NCI-H2227 treated with DMSO at 0.1 percent for 48 hours (cell line): ENCODE measurements at regions not wholly inside any gene's neighbourhood (a gene's known extent, or its start where the extent isn't known, plus 50 kb on each side); places are given as distances from the start of the nearest gene placed in this dataset.
"Not testable (repeated sequence)": the region's sequence is repeated elsewhere in the genome, so short reads cannot be mapped to it uniquely, and the experiment has no call there.

Experiments used
- DNase-seq: peaks from one replicate; lab custom pipeline; 2025; lab: John Stamatoyannopoulos, UW

DNA sequence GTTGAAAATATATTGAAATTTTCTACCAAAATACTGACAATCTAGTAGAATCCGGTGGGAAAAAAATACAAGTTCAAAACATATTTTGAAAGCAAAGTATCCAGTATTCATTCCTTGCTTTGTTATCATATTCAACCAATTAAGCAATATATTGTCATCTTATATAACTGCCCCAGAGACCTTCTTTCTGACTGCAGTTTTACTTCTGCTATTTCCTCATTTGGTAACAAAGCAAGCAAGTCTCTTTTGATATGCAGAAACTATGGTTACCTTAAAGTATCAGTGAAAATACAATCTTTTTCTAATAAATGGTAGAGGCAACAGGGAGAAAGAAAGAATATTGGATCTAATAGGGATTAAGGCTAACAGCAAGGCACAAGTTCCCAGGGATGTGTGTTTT, 663.7 kb upstream of the MEF2C start:
- no peak for DNase-seq

DNA sequence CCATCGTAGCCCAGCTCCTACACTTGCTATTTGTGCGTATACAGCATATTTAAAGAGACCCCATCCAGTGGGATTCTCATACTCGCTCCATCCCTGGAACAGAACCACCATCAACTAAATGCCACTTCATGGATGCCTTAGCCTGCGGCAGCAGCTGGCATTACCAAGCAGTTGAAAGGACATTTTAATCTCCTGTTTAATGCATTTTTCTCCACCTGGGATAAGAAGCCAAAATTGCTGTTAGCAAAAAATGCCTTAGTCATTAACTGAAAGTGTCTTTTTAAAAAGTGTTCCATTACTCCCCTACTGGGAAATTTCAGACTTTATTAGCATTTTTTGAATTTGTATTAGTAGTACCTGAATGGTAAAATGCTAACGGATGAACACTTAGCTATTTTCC, 662.6 kb upstream of the MEF2C start:
- DNase-seq, result no peak

DNA sequence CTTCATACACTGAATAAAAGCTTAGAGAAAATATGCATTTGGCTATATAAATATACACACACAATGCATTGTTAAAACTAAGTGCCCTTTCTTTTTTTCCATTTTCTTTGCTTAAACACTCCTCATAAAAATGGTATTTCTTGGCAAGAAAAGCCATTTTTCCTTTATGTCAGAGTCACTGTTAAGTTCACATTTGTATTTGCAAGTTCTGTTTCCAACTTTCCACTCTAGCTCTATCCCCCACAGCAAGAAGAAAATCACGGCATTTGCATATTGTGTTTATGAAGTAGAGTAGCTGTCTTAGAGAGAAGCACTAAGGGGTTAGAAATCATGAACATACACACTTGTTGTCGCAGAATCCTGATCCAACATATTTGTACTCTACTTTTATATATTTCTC, 662.1 kb upstream of the MEF2C start:
- no peak for DNase-seq

DNA sequence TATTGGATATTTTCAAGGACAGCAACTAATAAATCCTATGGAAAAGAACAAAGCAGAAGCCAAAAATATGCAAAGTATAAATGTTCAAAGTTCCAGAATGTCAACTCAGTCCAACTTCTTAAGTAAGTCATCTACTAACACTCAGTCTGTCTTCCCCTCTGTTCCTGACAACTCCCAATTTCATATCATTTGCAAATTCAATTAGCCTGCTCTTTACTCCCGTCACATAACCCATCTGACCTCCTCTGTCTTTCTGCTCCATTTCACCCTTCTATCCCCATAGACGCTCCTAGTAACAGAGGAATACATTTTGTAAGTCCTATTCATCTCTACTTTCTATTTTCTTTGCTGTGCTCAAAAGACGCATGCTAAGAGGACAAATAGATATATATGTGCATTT, 659.8 kb upstream of the MEF2C start:
- DNase-seq, result no peak

DNA sequence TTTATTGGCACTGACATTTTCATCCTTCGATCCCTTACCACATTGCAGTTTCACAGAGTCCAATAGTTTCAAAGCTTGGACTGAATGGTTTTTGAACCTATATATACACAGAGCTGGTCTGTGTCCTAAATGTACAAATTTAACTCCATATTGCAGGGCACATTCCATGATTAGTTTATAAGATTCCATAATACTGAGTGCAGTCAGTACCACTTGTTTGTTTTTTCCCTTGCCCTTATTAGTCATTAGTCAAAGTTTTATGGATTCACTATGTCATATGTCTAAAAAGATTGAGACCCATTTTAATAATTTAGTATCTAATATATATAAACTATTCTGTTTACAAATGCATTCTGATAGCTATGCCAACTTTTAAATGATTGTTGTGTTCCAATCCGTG, 654.8 kb upstream of the MEF2C start:
- no peak for DNase-seq

DNA sequence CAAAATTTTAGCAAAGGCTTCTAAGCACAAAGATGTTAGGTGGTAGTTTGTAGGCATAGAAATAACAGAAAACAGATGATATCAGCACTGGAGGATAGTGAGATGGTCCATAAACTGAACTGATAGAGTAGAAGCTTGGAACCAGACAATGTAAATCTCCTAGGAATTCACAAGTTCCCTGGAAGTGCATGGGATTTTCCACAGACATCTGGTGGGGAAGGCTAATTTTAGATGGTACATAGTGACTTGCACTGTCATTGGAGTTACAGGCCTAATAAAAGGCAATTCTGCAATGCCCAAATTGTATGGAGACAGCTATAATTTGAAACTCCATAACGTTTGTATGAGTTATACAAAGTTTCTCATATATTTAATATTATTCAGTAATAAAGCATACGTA, 653.0 kb upstream of the MEF2C start:
- DNase-seq, result no peak

DNA sequence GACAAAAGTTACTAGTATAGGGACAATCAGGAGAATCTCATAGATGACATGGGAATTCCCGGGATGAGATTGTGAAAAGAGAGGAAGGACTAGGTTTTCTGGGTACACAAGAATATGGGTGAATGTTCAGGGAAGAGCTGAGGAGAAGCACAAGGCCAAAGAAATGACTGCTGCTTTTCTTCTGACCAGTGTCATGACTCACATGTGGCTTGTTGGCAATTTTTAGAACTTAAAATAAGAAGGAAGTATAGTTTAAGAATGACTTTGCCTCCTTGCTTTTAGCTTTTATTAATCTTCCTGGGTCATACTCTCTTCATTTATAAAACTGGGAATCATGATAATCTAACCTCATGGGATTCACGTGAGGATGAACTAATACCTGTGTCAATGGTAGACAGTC, 652.4 kb upstream of the MEF2C start:
- no peak for DNase-seq

DNA sequence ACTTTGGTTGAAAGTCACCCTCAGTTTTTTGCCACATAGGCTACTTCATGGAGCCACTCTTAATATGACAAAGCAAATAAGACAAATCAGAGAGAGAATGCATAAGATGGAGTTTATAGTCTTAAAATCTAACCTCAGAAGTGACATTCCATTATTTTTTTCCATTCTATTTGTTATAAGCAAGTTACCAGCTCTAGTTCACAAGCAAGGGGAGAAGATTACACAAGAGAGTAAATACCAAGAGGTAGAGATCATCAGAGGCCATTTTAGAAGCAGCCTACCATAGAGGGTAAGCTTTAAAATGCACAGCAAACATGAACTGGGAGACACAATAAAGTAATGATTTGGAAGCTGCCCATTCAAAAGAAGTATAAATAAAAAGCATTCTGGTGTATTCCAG, 651.3 kb upstream of the MEF2C start:
- DNase-seq, result no peak

DNA sequence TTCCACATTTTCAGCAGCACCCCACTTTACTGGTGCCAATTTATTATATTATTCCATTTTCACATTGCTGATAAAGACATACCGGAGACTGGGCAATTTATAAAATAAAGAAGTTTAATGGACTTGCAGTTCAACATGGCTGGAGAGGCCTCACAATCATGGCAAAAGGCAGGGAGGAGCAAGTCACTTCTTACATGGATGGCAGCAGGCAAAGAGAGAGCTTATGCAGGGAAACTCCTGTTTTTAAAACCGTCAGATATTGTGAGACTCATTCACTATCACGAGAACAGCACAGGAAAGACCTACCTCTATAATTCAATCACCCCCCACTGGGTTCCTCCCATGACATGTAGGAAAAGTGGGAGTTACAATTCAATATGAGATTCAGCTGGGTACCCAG, 641.8 kb upstream of the MEF2C start:
- no peak for DNase-seq

DNA sequence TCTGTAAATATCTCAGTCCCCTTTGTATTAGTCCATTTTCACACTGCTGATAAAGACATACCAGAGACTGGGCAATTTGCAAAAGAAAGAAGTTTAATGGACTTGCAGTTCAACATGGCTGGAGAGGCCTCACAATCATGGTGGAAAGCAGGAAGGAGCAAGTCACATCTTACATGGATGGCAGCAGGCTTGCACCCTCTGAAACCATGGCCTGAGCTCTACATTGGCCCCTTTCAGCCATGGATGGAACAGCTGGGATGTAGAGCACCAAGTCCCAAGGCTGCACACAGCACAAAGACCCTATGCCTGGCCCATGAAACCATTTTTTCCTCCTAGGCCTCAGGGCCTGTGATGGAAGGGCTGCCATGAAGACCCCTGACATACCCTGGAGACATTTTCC, 640.9 kb upstream of the MEF2C start:
- DNase-seq, result not testable (repeated sequence)

DNA sequence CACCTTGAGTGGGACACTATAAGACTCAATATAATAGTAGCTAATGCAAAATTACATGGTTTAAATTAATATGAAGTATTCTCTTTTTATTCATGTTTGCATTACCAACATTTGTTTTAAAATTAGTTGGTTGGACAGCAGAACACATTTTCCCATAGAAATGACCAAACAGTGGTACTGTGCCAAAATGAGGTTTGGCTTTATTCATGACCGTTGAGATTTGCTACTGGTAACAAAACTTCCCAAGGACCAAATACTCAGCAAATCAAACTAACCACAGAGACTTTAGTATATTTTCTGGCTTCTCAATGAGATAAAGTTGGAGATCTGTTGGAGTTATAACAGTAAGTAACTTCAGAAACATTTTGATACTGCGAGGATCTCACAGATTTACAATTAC, 637.8 kb upstream of the MEF2C start:
- no peak for DNase-seq

DNA sequence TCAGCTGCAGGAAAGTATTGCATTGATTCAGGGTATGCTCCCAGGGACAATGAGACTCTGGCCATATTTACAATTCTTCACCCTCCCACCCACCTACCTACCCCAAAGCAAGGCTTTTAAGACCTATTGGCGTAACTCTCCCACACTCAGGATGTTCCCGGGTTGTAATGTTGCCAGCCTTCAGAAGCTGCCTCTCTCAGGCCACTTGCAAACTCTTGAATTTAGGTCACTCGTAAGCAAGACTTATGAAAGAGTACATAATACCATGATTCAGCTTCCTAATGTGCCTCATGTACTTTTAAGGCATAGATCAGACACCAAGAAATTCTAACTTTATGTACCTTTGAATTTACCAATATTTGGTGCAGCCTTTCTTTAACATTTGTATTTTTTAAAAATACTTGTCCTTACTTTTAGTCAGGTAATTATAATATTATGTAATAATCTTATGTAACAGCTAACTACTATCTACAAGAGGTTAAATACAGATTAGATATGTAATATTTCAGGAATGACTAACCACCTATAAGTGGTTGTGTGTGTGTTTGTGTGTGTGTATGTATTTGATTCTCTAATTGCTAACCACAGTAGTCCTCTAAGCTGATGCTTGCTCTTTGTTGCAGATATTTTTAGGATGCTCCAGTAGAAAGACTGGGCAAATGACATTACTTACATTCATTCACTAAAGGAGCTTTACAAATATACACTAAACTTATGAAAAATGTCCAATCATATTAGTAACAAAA, 630.5 kb upstream of the MEF2C start:
- no peak for DNase-seq

DNA sequence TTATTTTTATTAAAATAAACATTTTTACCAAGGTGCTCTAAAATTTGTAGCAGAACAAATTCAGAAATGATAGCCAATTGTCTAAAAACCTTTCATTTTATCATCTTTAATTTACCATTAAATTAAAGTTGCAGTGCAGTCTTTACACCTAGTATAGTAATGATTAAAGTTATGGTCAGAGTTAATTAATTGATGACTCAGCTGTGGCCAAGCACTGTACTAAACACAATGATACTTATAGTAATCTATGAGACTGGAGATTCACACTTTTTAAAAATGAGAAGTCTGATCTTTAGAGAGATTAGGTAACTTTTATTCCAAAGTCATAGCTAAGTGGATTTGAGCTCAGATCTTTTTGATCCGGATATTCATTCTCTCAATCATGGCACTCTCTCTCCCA, 621.1 kb upstream of the MEF2C start:
- no peak for DNase-seq

DNA sequence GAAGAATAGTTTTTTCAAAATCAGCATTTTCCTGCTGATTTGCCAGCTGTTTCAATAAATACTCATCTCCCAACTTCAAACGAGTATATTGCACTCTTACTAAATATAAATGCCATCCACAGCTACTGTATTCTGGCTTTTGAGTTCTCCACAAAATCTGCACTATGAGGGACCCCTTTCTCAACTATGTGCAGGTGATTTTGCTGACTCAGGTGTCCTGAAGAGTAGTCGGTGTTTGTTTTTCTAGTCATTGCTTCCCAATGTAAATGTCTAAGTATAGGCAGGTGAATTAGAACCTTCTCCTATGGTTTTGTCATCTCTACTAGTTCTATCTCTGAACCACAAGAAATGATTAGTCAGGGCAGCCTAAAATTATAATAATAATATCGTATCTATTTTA, 616.8 kb upstream of the MEF2C start:
- no peak for DNase-seq

DNA sequence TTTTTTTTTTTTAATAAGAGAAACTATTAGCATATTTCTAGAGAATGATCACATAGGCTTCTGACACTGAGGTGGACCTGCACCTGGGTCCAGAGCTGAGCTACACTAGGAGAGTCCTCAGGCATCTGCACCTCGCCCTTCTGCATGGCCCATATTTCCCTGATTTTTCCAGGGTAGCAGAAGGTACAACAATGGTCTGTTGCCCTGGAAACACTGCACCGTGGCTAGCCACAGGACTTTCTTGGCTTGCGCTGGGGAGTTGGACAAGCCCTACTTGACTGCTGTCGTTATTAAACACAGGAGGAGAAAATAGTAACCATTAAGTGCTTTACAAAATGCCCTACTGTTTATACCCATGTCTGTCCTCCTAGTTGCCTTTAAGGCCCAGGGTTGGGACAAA, 615.7 kb upstream of the MEF2C start:
- no peak for DNase-seq

DNA sequence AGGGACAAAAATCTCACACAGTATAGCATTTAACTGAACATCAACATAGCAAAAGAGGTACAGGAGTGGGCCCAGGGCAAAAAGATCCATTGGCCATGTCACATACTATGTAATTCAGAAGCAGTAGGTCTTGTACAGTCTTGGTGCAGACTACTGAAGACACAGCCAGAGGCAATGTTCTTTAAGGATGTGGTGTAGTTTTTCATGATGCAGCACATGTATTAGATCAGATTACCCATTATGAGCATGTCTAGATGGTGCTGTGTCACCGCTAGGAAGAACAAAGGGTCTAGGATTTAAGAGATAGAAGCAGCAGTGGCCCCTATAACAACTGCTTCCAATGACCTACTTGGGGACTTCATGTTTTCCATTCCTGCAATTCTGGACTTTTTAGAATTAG, 610.4 kb upstream of the MEF2C start:
- DNase-seq, result no peak

DNA sequence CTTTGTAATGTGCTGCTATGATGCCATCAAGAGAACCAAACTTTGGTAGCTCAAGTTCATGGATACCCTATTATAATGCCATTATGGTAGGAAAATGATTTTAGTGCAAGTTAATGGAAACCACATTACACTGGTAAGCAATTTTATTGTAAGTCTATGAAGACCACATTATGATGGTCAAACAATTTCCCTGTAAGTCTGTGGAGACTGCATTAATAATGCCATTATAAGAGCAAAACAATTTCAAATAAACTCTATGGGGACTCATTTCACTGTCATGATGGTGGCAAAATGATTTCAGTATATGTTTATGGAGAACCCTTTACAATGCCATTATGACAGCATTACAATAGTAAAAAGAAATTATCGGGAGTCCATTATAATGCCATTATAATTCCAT, 602.0 kb upstream of the MEF2C start:
- no peak for DNase-seq

DNA sequence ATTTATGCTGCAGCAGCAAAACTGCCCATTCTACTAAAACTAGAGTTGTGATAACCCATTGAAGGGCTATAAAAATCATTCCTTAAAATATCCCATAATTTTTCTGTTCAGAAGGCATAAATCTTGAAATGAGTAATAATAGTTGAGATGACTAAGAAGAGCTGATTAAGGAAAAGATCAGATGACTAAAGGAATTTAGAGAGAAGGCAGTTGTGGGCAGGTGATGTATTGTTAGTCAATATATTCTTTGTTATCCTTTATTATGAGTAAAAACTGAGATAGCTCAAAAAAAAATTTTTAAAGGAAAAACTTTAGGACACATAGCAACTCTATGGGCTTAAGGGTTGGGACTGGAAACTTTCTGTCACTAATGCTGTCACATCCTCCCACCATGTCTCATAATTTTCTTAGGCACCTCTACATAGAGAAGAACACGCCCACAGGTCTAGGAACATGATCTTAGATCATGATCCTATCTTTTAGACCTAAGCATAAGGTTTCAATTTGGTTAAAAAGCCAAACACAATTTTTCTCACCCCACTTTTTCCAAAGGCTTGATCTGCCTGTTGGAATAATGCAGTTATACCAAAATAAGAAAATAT, 597.5 kb upstream of the MEF2C start:
- no peak for DNase-seq

DNA sequence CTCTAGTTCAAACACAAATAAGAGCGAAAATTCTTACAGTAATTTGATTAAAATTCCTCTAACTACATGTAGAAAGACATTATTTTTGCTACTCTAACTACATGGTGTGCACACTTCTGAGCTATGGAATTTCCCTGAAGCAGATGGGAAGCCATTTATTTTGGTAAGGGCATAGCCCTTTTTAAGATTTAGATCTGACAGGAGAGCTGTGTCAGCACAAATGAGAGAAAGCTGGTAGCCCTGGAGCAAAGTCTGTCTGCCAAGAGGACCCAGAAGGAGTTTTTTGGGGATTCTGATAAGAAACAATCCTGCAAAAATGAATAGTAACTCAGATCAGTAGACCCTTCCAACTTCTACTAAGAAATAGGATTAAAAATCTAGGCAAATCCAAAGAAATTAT, 595.9 kb upstream of the MEF2C start:
- no peak for DNase-seq

DNA sequence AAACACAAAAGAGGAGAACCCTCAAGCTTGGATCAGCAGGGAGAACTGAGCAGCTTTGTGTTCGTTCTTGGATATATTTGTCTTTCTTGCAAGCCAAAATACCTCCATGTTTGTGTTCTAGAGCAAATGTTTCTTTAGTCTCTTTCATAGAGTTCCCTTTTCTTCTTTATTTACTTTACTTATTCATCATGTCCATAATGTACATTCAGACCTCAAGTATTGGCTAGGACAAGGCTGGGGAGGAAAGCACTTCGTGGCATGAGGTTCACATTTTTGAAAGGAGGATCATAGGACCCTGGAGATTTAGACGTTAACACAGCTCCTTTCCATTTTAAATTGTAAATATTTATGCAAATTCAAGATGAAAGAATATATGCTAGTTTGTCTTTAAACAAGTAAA, 590.2 kb upstream of the MEF2C start:
- no peak for DNase-seq

DNA sequence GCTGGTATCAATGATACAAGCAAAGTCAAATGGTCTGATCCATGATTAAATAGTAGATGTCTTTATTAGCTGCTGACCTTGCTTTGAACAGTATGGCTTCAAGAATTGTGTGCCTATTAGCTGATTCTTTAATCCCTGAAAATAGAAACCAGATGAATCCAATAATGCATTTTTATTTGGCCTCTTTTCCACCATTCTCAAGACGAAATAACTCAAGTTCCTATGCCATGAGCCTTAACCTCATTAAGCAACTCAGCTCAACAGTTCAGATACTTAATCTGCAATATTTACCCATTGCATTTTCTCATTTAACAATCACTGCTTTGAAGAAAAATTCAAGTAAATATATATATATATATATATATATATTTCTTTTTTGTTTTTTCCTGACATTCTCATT, 588.6 kb upstream of the MEF2C start:
- no peak for DNase-seq

DNA sequence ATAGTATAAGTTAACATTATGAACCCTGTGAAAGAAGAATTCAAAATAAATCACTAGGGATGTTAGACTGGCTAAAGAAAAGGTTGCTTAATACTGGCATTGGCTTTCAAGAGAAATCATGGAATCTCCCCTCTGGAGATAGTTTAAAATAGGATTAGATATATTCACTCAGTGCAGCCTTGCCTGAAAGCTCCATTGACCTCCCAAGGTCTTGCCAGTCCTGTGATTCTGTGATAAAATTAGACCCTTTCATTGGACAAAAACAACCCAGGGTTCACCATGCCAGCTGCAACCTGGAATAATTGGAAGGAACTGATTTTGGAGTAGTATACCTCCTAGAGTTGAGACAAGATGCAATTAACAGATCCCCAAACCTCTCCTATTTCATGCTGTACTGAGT, 588.1 kb upstream of the MEF2C start:
- no peak for DNase-seq

DNA sequence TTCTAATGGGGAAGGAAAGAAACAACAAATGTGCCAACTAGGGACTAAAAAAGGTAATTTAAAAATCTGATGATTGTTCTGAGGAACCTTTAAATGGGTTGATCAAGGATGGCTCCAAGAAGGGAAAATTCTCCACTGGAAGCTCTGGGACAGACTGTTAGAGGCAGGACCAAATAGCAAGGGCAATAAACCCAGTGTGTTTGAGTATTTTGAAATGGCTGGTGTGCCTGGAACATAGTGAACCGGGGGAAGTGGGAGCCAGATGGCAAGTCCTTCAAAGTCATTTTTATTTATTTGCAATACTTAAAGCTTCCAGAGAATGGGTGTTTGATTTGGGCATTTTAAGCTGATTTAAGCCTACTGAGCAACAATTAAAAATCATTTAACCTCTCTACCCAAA, 587.7 kb upstream of the MEF2C start:
- DNase-seq, result no peak

DNA sequence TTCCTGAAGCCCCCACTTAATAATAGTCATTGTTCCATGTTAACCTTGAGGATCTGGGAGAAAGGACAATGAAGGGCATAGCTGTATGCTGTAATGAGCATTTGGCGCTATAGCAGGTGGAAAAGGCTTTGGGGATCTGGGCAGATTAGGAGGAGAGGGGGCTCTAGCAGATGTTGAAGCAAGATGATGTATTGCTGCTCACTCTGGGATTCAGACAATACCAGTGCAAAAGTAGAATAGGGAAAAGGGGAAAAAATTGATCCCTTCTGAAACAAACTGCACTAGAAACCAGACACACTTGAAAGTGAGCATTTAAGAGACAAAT, 575.3 kb upstream of the MEF2C start:
- DNase-seq, result peak; percentile 79
